ENCODE measurements at regions not wholly inside any gene's neighbourhood (a gene's known extent, or its start where the extent isn't known, plus 50 kb on each side); places are given as distances from the start of the nearest gene placed in this dataset.

- H3K36me3 ChIP-seq (ENCODE audit: insufficient read depth, low read length, poor library complexity, severe bottlenecking): no peaks in the 10 kb centered on the region
- H3K4me1 ChIP-seq (ENCODE audit: insufficient read depth, low read length, poor library complexity, severe bottlenecking): no peaks in the 10 kb centered on the region
- H3K4me3 ChIP-seq (ENCODE audit: low read depth, low read length, poor library complexity, severe bottlenecking): no peak overlapping the region
- no peaks in the 10 kb centered on the region for H3K9me3 ChIP-seq (ENCODE audit: low read depth, low read length, poor library complexity, severe bottlenecking)
- TF ChIP-seq EZH2 (IDR thresholded peaks at IDR 0.05; ENCODE audit: borderline replicate concordance, low read depth, low read length, poor library complexity, severe bottlenecking) (no peak), CTCF (conservative IDR thresholded peaks at IDR 0.05; ENCODE audit: low read depth, low read length) (no peak)
- DNase-seq (ENCODE audit: low spot score): no peak
- POLR2A ChIA-PET (ENCODE audit: low non-redundant PET): no interaction called here
- BruUV-seq (replicated peaks): no TSS peak
- H3K27ac ChIP-seq (ENCODE audit: low read depth, low read length, poor library complexity, severe bottlenecking): no peak overlapping the region
- H3K27me3 ChIP-seq (replicated peaks; ENCODE audit: insufficient read depth, low read depth, low read length, poor library complexity): no peaks in the 10 kb centered on the region
- CTCF ChIA-PET: no interaction called here
- intact Hi-C loops (cut with micrococcal nuclease; ENCODE audit: unreplicated experiment): no loop called here
Measured at GRCh38 chr7:69243016-69243415, 355.3 kb upstream of the AUTS2 start.

GRCh38 chr7:69244701-69245100 lies 353.6 kb upstream of the AUTS2 start:
- DNase-seq (ENCODE audit: low spot score): no peak
- no peaks in the 10 kb centered on the region for H3K4me1 ChIP-seq (ENCODE audit: insufficient read depth, low read length, poor library complexity, severe bottlenecking)
- H3K27me3 ChIP-seq (replicated peaks; ENCODE audit: insufficient read depth, low read depth, low read length, poor library complexity): no peaks in the 10 kb centered on the region
- intact Hi-C loops (cut with micrococcal nuclease; ENCODE audit: unreplicated experiment): no loop called here
- no peak overlapping the region for H3K27ac ChIP-seq (ENCODE audit: low read depth, low read length, poor library complexity, severe bottlenecking)
- H3K36me3 ChIP-seq (ENCODE audit: insufficient read depth, low read length, poor library complexity, severe bottlenecking): no peaks in the 10 kb centered on the region
- POLR2A ChIA-PET (ENCODE audit: low non-redundant PET): no interaction called here
- no peak overlapping the region for H3K4me3 ChIP-seq (ENCODE audit: low read depth, low read length, poor library complexity, severe bottlenecking)
- TF ChIP-seq CTCF (conservative IDR thresholded peaks at IDR 0.05; ENCODE audit: low read depth, low read length) (no peak), EZH2 (IDR thresholded peaks at IDR 0.05; ENCODE audit: borderline replicate concordance, low read depth, low read length, poor library complexity, severe bottlenecking) (no peak)
- H3K9me3 ChIP-seq (ENCODE audit: low read depth, low read length, poor library complexity, severe bottlenecking): no peaks in the 10 kb centered on the region
- CTCF ChIA-PET: no interaction called here
- BruUV-seq (replicated peaks): no TSS peak

DNA sequence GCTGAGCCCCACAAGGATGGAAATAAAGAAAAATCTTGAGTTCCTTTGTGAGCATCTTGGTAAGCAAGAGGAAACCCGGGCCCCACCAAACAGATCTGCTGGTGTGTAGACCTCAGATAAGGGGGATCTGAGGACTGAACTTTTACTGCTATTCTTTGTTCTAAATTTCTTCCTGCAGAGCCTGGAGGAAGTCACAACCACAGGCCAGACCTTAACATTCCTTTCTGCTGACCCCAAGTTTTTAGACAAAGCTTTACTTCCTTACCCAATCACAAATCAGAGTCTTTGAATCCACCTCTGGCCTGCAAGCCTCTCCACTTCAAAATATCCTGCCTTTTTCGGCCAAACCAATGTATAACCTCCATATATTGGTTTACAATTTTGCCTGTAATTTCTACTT lies 352.6 kb upstream of the AUTS2 start:
- no peak for DNase-seq (ENCODE audit: low spot score)
- intact Hi-C loops (cut with micrococcal nuclease; ENCODE audit: unreplicated experiment): no loop called here
- BruUV-seq (replicated peaks): no TSS peak
- CTCF ChIA-PET: no interaction called here
- Histone ChIP-seq H3K4me1 (ENCODE audit: insufficient read depth, low read length, poor library complexity, severe bottlenecking) (no peaks in the 10 kb centered on the region), H3K9me3 (ENCODE audit: low read depth, low read length, poor library complexity, severe bottlenecking) (no peaks in the 10 kb centered on the region), H3K27ac (ENCODE audit: low read depth, low read length, poor library complexity, severe bottlenecking) (no peak overlapping the region), H3K36me3 (ENCODE audit: insufficient read depth, low read length, poor library complexity, severe bottlenecking) (no peaks in the 10 kb centered on the region), H3K27me3 (replicated peaks; ENCODE audit: insufficient read depth, low read depth, low read length, poor library complexity) (no peaks in the 10 kb centered on the region), H3K4me3 (ENCODE audit: low read depth, low read length, poor library complexity, severe bottlenecking) (no peak overlapping the region)
- TF ChIP-seq EZH2 (IDR thresholded peaks at IDR 0.05; ENCODE audit: borderline replicate concordance, low read depth, low read length, poor library complexity, severe bottlenecking) (no peak), CTCF (conservative IDR thresholded peaks at IDR 0.05; ENCODE audit: low read depth, low read length) (no peak)
- POLR2A ChIA-PET (ENCODE audit: low non-redundant PET): no interaction called here

Data from A673 (cell line).